AG09319 (cell line): ENCODE measurements at regions not wholly inside any gene's neighbourhood (a gene's known extent, or its start where the extent isn't known, plus 50 kb on each side); places are given as distances from the start of the nearest gene placed in this dataset.
"Not testable (repeated sequence)": the region's sequence is repeated elsewhere in the genome, so short reads cannot be mapped to it uniquely, and the experiment has no call there.

ENCODE experiments used
- DNase-seq: peaks from one replicate; pipeline ENCODE4 v3.0.0-alpha.2; 2010; ENCODE audit warnings: low read depth; ENCODE audit errors: extremely low read depth
- TF ChIP-seq, protein P1 (sequence below): IDR thresholded peaks from 2 replicates; pipeline ENCODE4 v1.5.1; 2011; ENCODE audit warnings: low read depth, mild to moderate bottlenecking, inconsistent platforms, low read length, moderate library complexity

DNA sequence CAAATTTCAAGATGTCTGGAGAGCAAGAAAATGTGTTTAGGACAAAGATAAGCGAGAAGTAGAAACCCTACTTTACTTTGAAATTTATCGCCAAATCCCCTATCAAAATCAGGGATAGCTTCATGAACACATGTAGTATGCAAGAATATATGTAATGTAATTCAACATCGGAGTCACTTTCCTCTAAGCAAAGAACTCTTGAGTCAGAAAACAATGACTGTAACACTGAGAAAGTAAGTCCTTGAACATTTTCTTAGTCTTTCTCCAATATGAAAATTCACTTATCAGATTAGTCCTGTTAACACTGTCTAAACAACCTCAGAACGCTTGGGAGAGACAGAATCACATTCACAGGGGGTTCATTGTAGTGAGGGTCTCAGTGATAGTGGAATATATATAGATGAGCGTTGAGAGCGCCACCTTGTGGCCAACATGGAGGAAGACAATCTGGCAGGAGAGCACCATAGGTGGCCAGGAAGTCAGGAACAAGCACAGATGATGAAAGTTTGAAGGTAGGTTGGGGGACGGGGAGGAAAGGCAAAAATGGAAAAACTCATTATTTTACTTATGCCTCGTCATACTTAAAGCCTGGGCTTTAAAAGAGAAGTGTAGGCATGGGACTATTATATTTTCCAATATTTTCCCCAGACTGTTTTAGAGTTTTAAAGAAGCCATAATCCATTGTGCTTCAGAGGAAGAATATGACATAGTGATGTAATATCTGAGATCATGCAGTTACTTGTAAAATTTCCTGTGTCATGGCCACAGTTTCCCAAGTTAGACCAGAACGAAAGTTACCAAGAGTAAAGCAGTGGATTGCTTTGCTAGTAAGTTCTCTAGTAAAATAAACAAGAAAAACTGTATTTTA is 115.5 kb upstream of the GNAI1 start:
- DNase-seq = no peak
- TF ChIP-seq, protein P1, sequence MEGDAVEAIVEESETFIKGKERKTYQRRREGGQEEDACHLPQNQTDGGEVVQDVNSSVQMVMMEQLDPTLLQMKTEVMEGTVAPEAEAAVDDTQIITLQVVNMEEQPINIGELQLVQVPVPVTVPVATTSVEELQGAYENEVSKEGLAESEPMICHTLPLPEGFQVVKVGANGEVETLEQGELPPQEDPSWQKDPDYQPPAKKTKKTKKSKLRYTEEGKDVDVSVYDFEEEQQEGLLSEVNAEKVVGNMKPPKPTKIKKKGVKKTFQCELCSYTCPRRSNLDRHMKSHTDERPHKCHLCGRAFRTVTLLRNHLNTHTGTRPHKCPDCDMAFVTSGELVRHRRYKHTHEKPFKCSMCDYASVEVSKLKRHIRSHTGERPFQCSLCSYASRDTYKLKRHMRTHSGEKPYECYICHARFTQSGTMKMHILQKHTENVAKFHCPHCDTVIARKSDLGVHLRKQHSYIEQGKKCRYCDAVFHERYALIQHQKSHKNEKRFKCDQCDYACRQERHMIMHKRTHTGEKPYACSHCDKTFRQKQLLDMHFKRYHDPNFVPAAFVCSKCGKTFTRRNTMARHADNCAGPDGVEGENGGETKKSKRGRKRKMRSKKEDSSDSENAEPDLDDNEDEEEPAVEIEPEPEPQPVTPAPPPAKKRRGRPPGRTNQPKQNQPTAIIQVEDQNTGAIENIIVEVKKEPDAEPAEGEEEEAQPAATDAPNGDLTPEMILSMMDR = peak; percentile 85

DNA sequence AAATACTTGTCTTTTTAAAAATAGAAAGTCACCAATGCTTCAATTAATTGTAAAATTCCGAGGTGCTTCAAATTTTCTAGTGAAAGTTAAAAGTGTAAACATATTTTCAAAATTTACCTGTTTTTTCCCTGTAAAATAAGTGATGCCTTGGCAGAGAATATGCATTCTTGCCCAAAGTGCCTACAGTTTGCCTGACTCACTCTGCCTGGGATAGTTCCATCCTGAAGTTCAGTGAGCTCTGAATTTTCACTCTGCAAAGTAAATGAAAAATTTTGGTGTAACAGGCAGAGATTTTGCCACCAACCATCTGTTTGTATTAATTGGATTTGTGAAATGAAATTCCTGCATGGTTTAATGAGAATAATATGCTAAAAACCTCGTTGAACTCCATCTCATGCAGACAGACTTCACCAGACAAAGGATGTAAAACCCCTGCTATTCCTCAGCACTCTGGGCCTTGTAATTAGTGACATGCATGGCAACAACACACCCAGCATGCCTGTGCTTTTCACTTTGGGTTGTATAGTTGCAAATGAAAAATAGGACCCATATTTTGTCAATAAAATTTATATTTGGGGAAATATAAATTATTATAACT is 117.4 kb upstream of the GNAI1 start:
- no peak for DNase-seq
- TF ChIP-seq, protein P1 = no peak

DNA sequence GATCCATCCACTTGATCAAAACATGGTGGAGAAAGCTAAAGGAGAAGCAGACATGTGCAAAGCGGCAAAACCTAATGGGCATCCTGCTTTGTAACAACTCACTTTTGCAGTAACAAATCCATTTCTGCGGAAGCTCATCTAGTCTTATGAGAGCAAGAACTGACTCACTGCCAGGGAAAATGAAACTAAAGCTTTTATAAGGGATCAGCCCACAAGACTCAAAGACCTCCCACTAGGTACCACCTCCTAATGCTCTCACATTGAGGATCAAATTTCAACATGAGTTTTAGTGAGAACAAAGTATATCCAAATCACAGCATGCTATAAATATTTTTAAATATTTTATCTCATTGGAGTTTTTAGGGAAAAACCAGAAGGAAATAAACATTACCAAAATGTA is 120.1 kb upstream of the GNAI1 start:
- no peak for DNase-seq
- TF ChIP-seq, protein P1 = no peak

DNA sequence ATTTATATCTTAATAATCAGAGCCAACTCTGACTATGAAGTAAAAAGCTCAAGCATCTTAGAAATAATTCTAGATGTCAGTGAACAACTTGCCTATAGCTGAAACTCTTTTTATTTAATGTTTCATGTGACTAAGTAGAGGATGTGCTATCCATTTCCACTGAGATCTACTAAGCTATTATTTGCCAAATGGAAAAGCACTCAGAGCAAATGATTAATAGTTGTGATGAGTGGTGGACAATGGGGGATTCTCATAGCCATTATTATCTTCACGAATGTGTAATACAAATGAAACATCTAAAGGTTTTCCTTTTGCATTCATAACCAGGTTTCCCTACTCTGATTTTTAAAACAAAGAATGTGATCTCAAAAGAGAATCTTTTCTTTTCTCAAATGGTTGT is 126.6 kb upstream of the GNAI1 start:
- TF ChIP-seq, protein P1 = no peak
- no peak for DNase-seq

DNA sequence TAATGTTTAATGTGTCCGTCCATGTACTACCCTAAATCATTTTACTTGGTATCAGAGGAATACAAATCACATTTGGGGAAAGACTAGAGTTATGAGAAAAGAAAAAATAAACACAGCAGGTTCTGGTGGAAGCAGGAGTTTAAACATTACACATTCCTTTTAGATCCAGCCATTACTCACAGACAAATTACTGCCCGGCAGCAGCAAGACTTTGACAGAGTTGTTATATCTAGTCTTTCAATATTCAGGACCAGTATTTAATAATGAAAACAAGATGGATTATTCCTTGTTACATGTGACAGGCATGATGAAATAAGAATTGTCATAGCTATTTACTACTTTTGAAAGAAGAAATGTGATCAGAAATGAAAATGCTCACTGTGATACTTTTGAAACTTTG is 131.8 kb upstream of the GNAI1 start:
- no peak for DNase-seq
- TF ChIP-seq, protein P1 = no peak

DNA sequence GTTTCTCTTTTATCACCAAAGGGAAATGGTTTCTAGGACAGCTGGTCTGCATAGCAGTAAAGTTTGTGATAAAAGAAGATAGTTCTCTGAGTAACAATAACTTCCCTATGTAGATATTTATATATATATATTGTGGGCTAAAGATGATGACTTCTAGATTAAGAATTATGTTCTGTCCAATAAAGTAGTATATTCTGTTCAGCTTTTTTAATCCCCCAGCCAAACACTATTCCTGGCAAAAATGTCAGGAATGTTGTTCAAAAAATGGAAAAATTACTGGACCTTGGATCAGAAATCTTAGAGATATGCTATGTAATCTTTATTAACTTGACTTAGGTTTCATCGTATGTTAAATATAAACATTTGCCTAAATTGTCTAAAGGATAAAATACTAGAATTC is 136.3 kb upstream of the GNAI1 start:
- DNase-seq = no peak

DNA sequence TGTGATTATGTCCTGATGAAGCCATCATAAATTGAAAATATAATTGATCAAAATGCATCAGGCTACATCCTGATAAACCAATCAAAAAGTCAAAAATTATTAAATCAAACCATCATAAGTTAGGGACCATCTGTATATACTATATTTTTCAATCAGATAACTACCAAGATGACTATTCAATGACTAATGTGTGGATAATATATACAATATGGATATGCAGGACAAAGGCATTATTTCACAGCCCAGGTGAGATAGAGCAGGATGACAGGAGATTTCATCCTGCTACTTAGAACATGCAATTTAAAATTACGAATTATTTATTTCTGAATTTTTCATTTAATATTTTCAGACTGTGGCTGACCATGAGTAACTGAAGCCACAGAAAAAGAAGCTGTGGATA is 137.3 kb upstream of the GNAI1 start:
- no peak for DNase-seq
- TF ChIP-seq, protein P1 = no peak

More for the DNA sequence above, 136.3 kb upstream of the GNAI1 start:
- TF ChIP-seq, protein P1 = no peak

DNA sequence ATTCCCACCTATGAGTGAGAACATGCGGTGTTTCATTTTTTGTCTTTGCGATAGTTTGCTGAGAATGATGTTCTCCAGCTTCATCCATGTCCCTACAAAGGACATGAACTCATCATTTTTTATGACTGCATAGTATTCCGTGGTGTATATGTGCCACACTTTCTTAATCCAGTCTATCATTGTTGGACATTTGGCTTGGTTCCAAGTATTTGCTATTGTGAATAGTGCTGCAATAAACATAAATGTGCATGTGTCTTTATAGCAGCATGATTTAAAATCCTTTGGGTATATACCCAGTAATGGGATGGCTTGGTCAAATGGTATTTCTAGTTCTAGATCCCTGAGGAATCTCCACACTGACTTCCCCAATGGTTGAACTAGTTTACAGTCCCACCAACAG is 138.9 kb upstream of the GNAI1 start:
- DNase-seq = not testable (repeated sequence)
